GM12878 (cell line): ENCODE measurements at regions not wholly inside any gene's neighbourhood (a gene's known extent, or its start where the extent isn't known, plus 50 kb on each side); places are given as distances from the start of the nearest gene placed in this dataset.

Experiments
- ATAC-seq: fragments of 200-7000 bp; cut with Tn5 transposase; 3 replicates; pipeline ENCODE4 v1.9.1; 2020; ENCODE audit warnings: mild to moderate bottlenecking, moderate library complexity
- BruUV-seq: library from RNA; stranded (reverse); fragments of 400-500 nt; replicated peaks from 2 replicates; lab custom pipeline; 2021; lab: Mats Ljungman, UMichigan
- CTCF ChIA-PET: fragments of 300-600 bp; sonication (Branson Sonifier 250); formaldehyde crosslinking; extraction: SDS; loops from one replicate; lab custom pipeline; 2021; ENCODE audit warnings: inconsistent platforms; lab: Yijun Ruan, JAX
- POLR2A ChIA-PET: fragments of 350-600 bp; formaldehyde crosslinking; extraction: SDS; loops from one replicate; lab custom pipeline; 2021; ENCODE audit warnings: inconsistent platforms; lab: Charles Lee
- RAD21 ChIA-PET: fragments of 300-600 bp; sonication (Branson Sonifier 250); formaldehyde crosslinking; loops from one replicate; lab custom pipeline; 2023; ENCODE audit warnings: antibody characterized with exemption; ENCODE audit not compliant: unreplicated experiment; lab: Charles Lee
- SMC1A ChIA-PET: fragments of 300-600 bp; sonication (Branson Sonifier 250); formaldehyde crosslinking; loops from one replicate; lab custom pipeline; 2023; ENCODE audit not compliant: unreplicated experiment, uncharacterized antibody; lab: Charles Lee
- DNase-seq: peaks from one replicate; pipeline ENCODE4 v3.0.0-alpha.2; 2011; ENCODE audit warnings: low read depth, low spot score
- FAIRE-seq: peaks from 3 replicates; lab custom pipeline; 2011; peaks lifted over from hg19 to GRCh38; lab: Jason Lieb, UNC
- H2AFZ ChIP-seq: 2 replicates; pipeline ENCODE4 v1.6.0; 2011; ENCODE audit warnings: low read depth, low read length, control low read depth; ENCODE audit not compliant: control insufficient read depth
- H3K27ac ChIP-seq: 2 replicates; pipeline ENCODE4 v1.5.1; 2011; ENCODE audit warnings: control low read depth; ENCODE audit not compliant: control insufficient read depth, insufficient read depth
- H3K27me3 ChIP-seq, 2 experiments: replicated peaks in 1 of 2; 2 replicates each; pipeline versions ENCODE4 v1.6.0 to v1.6.1; 2011; ENCODE audit warnings: low read length in 1 of 2; ENCODE audit not compliant: control insufficient read depth in 2 of 2, insufficient read depth in 2 of 2
- H3K36me3 ChIP-seq, 2 experiments: 2 replicates each; pipeline ENCODE4 v1.5.1; 2011; ENCODE audit warnings: low read length in 1 of 2; ENCODE audit not compliant: control insufficient read depth in 2 of 2, insufficient read depth in 2 of 2
- H3K4me1 ChIP-seq: 2 replicates; pipeline ENCODE4 v1.6.1; 2011; ENCODE audit warnings: mild to moderate bottlenecking, low read length, moderate library complexity, mixed read lengths; ENCODE audit not compliant: control insufficient read depth, insufficient read depth
- H3K4me2 ChIP-seq: 2 replicates; pipeline ENCODE4 v1.6.0; 2011; ENCODE audit warnings: control low read depth; ENCODE audit not compliant: control insufficient read depth, insufficient read depth
- H3K4me3 ChIP-seq: fragments of 200-600 bp; sonication (generic); 2 replicates; pipeline ENCODE4 v1.5.1; 2016
- H3K79me2 ChIP-seq: 2 replicates; pipeline ENCODE4 v1.6.0; 2011; ENCODE audit warnings: low read length; ENCODE audit not compliant: control insufficient read depth, insufficient read depth
- H3K9ac ChIP-seq: 2 replicates; pipeline ENCODE4 v1.8.0; 2011; ENCODE audit warnings: low read length, control low read depth, mixed read lengths; ENCODE audit not compliant: control insufficient read depth, insufficient read depth
- H3K9me3 ChIP-seq: replicated peaks from 3 replicates; pipeline ENCODE4 v1.5.1; 2011; ENCODE audit warnings: mild to moderate bottlenecking, low read length; ENCODE audit not compliant: control insufficient read depth, insufficient read depth
- H4K20me1 ChIP-seq: 2 replicates; pipeline ENCODE4 v1.6.0; 2011; ENCODE audit not compliant: control insufficient read depth, insufficient read depth
- BCL3 ChIP-seq: IDR thresholded peaks from 2 replicates; pipeline ENCODE4 v1.6.1; 2011; ENCODE audit warnings: borderline replicate concordance, low read depth, mild to moderate bottlenecking, moderate library complexity, low read length; ENCODE audit not compliant: insufficient read depth, poor library complexity, severe bottlenecking
- BMI1 ChIP-seq: fragments of 450-650 bp; IDR thresholded peaks from 2 replicates; pipeline ENCODE4 v1.6.1; 2016; ENCODE audit warnings: mild to moderate bottlenecking, moderate library complexity, borderline replicate concordance
- CREM ChIP-seq: IDR thresholded peaks from 2 replicates; pipeline ENCODE4 v1.6.1; 2014; ENCODE audit warnings: antibody characterized with exemption, low read depth
- EED ChIP-seq: sonication (generic); IDR thresholded peaks from 2 replicates; pipeline ENCODE4 v1.6.1; 2016; ENCODE audit warnings: antibody characterized with exemption, low read depth
- EGR1 ChIP-seq, 2 experiments: IDR thresholded peaks; 1 replicate in 1 of 2; 2 replicates in 1 of 2; pipeline ENCODE4 v1.6.1; 2011 to 2012; ENCODE audit warnings: low read depth in 2 of 2, low read length in 2 of 2, borderline replicate concordance in 1 of 2, mild to moderate bottlenecking in 1 of 2, moderate library complexity in 1 of 2
- GATAD2B ChIP-seq: fragments of 450-650 bp; conservative IDR thresholded peaks from 2 replicates; pipeline ENCODE4 v1.6.1; 2017; ENCODE audit warnings: low read depth, mild to moderate bottlenecking, moderate library complexity
- NBN ChIP-seq: fragments of 450-650 bp; IDR thresholded peaks from 2 replicates; pipeline ENCODE4 v1.6.1; 2016
- NRF1 ChIP-seq: conservative IDR thresholded peaks from 2 replicates; pipeline ENCODE4 v1.6.1; 2011; ENCODE audit warnings: mild to moderate bottlenecking, low read depth, low read length, improper control_type of control experiment
- POLR2A ChIP-seq: IDR thresholded peaks from 2 replicates; pipeline ENCODE4 v1.6.1; 2011; ENCODE audit warnings: low read depth, mild to moderate bottlenecking, low read length
- RAD51 ChIP-seq: fragments of 450-650 bp; IDR thresholded peaks from 2 replicates; pipeline ENCODE4 v1.6.1; 2016; ENCODE audit warnings: moderate library complexity, mild to moderate bottlenecking, inconsistent platforms
- RCOR1 ChIP-seq: conservative IDR thresholded peaks from 2 replicates; pipeline ENCODE4 v1.6.1; 2012; ENCODE audit warnings: low read depth, low read length, improper control_type of control experiment
- RELA ChIP-seq: fragments of 450-650 bp; IDR thresholded peaks from 2 replicates; pipeline ENCODE4 v1.8.0; 2014; ENCODE audit warnings: borderline replicate concordance; ENCODE audit not compliant: partially characterized antibody
- RELB ChIP-seq: fragments of 450-650 bp; IDR thresholded peaks from 2 replicates; pipeline ENCODE4 v1.6.1; 2017; ENCODE audit warnings: low read depth, mild to moderate bottlenecking, moderate library complexity
- RUNX3 ChIP-seq: IDR thresholded peaks from 2 replicates; pipeline ENCODE4 v1.6.1; 2012; ENCODE audit warnings: low read length, inconsistent platforms
- STAT3 ChIP-seq: IDR thresholded peaks from 2 replicates; pipeline ENCODE4 v1.6.1; 2011; ENCODE audit warnings: low read depth, low read length, improper control_type of control experiment
- SUZ12 ChIP-seq: fragments of 200-600 bp; sonication (generic); IDR thresholded peaks from one replicate; pipeline ENCODE4 v1.6.1; 2018; ENCODE audit warnings: antibody characterized with exemption, mild to moderate bottlenecking; ENCODE audit not compliant: unreplicated experiment
- TAF1 ChIP-seq: IDR thresholded peaks from 2 replicates; pipeline ENCODE4 v1.6.1; 2011; ENCODE audit warnings: mild to moderate bottlenecking, low read depth, low read length, borderline replicate concordance
- TBL1XR1 ChIP-seq: IDR thresholded peaks from 2 replicates; pipeline ENCODE4 v1.6.1; 2012; ENCODE audit warnings: low read depth, low read length, improper control_type of control experiment
- USF1 ChIP-seq: IDR thresholded peaks from 2 replicates; pipeline ENCODE4 v1.6.1; 2011; ENCODE audit warnings: borderline replicate concordance, low read depth, mild to moderate bottlenecking, moderate library complexity, mixed read lengths, low read length; ENCODE audit not compliant: insufficient read depth; ENCODE audit errors: extremely low read length
- ZSCAN29 ChIP-seq: fragments of 450-650 bp; IDR thresholded peaks from 2 replicates; pipeline ENCODE4 v1.6.1; 2017; ENCODE audit warnings: mild to moderate bottlenecking, moderate library complexity
- WGBS: methylation state at CpG from one replicate; pipeline ENCODE4 v1.1.6; 2016; ENCODE audit warnings: low lambda C conversion rate; ENCODE audit not compliant: insufficient replicate concordance, insufficient coverage; ENCODE audit errors: missing lambda C conversion rate; 5-methylcytosine and 5-hydroxymethylcytosine counted together
- in situ Hi-C: fragments of 300-500 bp; cut with MboI; formaldehyde crosslinking; loops from 9 replicates; pipeline ENCODE4 v1.14.3; 2018; ENCODE audit warnings: mixed read lengths
- intact Hi-C: fragments of 100-400 bp; cut with micrococcal nuclease; formaldehyde crosslinking; loops from one replicate; pipeline ENCODE4 v1.14.2; 2022; ENCODE audit not compliant: unreplicated experiment
- TF ChIP-seq, protein P1 (sequence below): IDR thresholded peaks from 2 replicates; pipeline ENCODE4 v1.6.1; 2011; ENCODE audit warnings: low read depth, mild to moderate bottlenecking, low read length, moderate library complexity, borderline replicate concordance; ENCODE audit errors: extremely low read depth

DNA sequence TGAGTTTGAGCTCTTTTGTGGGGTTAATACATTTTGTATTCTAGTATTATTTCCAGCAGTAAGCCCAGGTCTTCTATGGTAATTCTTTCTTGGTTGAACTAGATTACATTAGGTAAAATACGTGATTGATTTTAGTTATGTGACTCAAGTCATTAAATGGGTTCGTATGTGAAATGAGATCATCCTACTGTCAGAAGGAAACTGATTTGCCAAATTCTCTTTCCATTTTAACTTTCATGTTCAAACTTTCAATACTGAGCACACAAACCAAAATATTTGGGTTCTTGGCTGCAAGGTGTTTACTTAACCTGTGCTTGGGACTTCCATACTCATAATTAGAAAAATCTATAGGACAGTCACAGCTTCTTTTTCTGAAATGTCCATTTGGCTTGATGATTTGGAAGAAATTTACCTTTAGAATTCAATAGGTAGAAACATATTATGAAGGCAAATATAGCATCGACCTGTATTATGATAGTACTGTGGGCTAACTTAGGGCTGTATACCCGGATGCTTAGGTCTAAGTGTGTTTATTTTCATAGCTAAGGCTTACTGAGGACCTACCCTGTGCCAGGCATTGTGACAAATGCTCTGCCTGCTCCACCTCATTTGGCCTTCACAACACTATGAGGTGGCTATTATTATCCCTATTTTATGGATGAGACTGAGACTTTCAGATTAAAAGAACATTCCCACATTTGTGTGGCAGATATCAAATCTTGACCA lies 631.8 kb upstream of the GRM7 start:
- intact Hi-C loops (loop anchor here (1.0 to 2.0 kb wide), 2 partner anchors 96 to 488 kb away; no protein-coding TSS in a partner anchor), in situ Hi-C loops (no loop called here)
- Histone ChIP-seq H3K27me3 (no peaks in the 10 kb centered on the region), H3K79me2 (no peaks in the 10 kb centered on the region), H3K4me1 (peaks cover 3% of the 10 kb centered on the region; the same call in 1 of the 2 replicates), H3K36me3 (no peaks in the 10 kb centered on the region), H3K9ac (no peak overlapping the region), H4K20me1 (no peaks in the 10 kb centered on the region), H3K27ac (peak overlapping the region; percentile 55), H3K4me2 (peak overlapping the region; percentile 30; the same call in 1 of the 2 replicates), H3K4me3 (no peak overlapping the region), H3K9me3 (no peaks in the 10 kb centered on the region; the same call in 1 of the 3 replicates), H2AFZ (no peak overlapping the region)
- DNase-seq (no peak), FAIRE-seq (no peak), ATAC-seq (peak; percentile 72)
- SMC1A ChIA-PET, result interaction anchor here (0.6 to 2.6 kb wide), 20 partner anchors 10 to 488 kb away, joined by 3 to 13 read pairs (median 4); no protein-coding TSS in a partner anchor
- RAD21 ChIA-PET, result interaction anchor here (0.9 to 3.3 kb wide), 12 partner anchors 10 to 931 kb away, joined by 3 to 21 read pairs (median 4); no protein-coding TSS in a partner anchor
- CTCF ChIA-PET, result interaction anchor here (1.6 to 1.8 kb wide), 2 partner anchors 10 to 16 kb away, joined by 4 to 5 read pairs; no protein-coding TSS in a partner anchor
- no TSS peak for BruUV-seq
- 3% methylated on average over 4 of the region's 4 CpGs for WGBS
- POLR2A ChIA-PET, result interaction anchor here (1.9 kb wide), 1 partner anchor 21 kb away, joined by 11 read pairs; no protein-coding TSS in a partner anchor
- TF ChIP-seq ZSCAN29, result no peak
- no peak for TF ChIP-seq RELB
- TF ChIP-seq EGR1 (IDR thresholded peaks at IDR 0.05; ENCODE audit: borderline replicate concordance in 1 of 2, low read depth in 2 of 2, low read length in 2 of 2), result no peak
- TF ChIP-seq BCL3, result peak; percentile 40
- TF ChIP-seq RELA, result no peak
- TF ChIP-seq RAD51, result no peak
- TF ChIP-seq GATAD2B, result no peak
- 0 out of 2 replicates have a peak, but pooled peaks have one; percentile 20 for TF ChIP-seq CREM
- no peak for TF ChIP-seq STAT3
- TF ChIP-seq NRF1, result no peak
- no peak for TF ChIP-seq SUZ12
- no peak for TF ChIP-seq NBN
- TF ChIP-seq RCOR1, result no peak
- TF ChIP-seq, protein P1, sequence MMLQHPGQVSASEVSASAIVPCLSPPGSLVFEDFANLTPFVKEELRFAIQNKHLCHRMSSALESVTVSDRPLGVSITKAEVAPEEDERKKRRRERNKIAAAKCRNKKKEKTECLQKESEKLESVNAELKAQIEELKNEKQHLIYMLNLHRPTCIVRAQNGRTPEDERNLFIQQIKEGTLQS, result no peak
- peak; percentile 38; the same call in 1 of the 2 replicates for TF ChIP-seq RUNX3
- TF ChIP-seq USF1, result no peak
- no peak for TF ChIP-seq TBL1XR1
- no peak for TF ChIP-seq TAF1
- no peak for TF ChIP-seq EED
- TF ChIP-seq POLR2A, result no peak
- no peak for TF ChIP-seq BMI1
